Adrenal gland (tissue), 9 donors: ENCODE measurements at regions not wholly inside any gene's neighbourhood (a gene's known extent, or its start where the extent isn't known, plus 50 kb on each side); places are given as distances from the start of the nearest gene placed in this dataset.

ENCODE experiments used
- DNase-seq, 7 donors: peaks; one replicate each; pipeline ENCODE4 v3.0.0-alpha.2; 2019 to 2020
- H3K27ac ChIP-seq, 5 donors: fragments of 200-600 bp; sonication (generic) in 4 of 5; 1 replicate in 3 of 5; 2 replicates in 2 of 5; pipeline versions ENCODE4 v1.5.1 to v1.8.0; 2016 to 2020; ENCODE audit warnings: mild to moderate bottlenecking in 1 of 5
- H3K27me3 ChIP-seq: fragments of 200-600 bp; 2 replicates; pipeline ENCODE4 v1.8.0; 2021
- H3K36me3 ChIP-seq, 2 donors: fragments of 200-600 bp; replicated peaks in 1 of 2; 1 replicate in 1 of 2; 2 replicates in 1 of 2; pipeline versions ENCODE4 v1.5.1 to v1.8.0; 2018 to 2022
- H3K4me1 ChIP-seq, 2 donors: fragments of 200-600 bp; replicated peaks in 1 of 2; 1 replicate in 1 of 2; 2 replicates in 1 of 2; pipeline versions ENCODE4 v1.5.1 to v1.8.0; 2018 to 2021
- H3K4me3 ChIP-seq, 4 donors: fragments of 200-600 bp; sonication (generic) in 3 of 4; one replicate each; pipeline ENCODE4 v1.5.1; 2016 to 2018
- H3K9me3 ChIP-seq, 3 donors: fragments of 200-600 bp; sonication (generic) in 1 of 3; replicated peaks in 1 of 3; 1 replicate in 2 of 3; 2 replicates in 1 of 3; pipeline versions ENCODE4 v1.5.1 to v1.8.0; 2016 to 2021
- CTCF ChIP-seq, 6 experiments: fragments of 450-650 bp in 4 of 6; fragments of 200-600 bp in 2 of 6; sonication (generic) in 1 of 6; IDR thresholded peaks; 1 replicate in 5 of 6; 2 replicates in 1 of 6; pipeline versions ENCODE4 v1.5.1 to v1.8.0; 2016 to 2021; ENCODE audit warnings: antibody characterized with exemption in 6 of 6, mild to moderate bottlenecking in 2 of 6, moderate library complexity in 1 of 6
- POLR2A ChIP-seq, 2 donors: fragments of 450-650 bp; IDR thresholded peaks; one replicate each; pipeline ENCODE4 v1.6.1; 2017; ENCODE audit warnings: antibody characterized with exemption in 2 of 2, mild to moderate bottlenecking in 2 of 2, moderate library complexity in 1 of 2
- WGBS, 4 donors: extraction: QIAGEN DNeasy Blood & Tissue Kit in 2 of 4; methylation state at CpG; one replicate each; pipeline versions ENCODE4 v1.1.5 to v1.1.7; 2013 to 2017; 5-methylcytosine and 5-hydroxymethylcytosine counted together
- intact Hi-C, 2 donors: fragments of 100-400 bp; cut with DNase I; formaldehyde crosslinking; loops; one replicate each; pipeline versions ENCODE4 v1.14.1 to v1.15.0; 2022 to 2023
- donor health status: healthy with polysubstance abuse.
- donor health status: Bipolar disorder and iron deficiency.
- donor health status: DM: yes; HTN: yes; CAD: no.
- donor health status: DM: no; HTN: no; CAD: no.
- donor health status: DM: no; HTN: no; CAD: no.

- Histone ChIP-seq H3K36me3 (no peaks in the 10 kb centered on the region), H3K27me3 (no peaks in the 10 kb centered on the region), H3K4me3 (no peak overlapping the region), H3K27ac (no peak overlapping the region), H3K9me3 (no peaks in the 10 kb centered on the region), H3K4me1 (no peaks in the 10 kb centered on the region)
- intact Hi-C loops, result no loop called here
- no peak for TF ChIP-seq CTCF (IDR thresholded peaks at IDR 0.05)
- no peak for TF ChIP-seq POLR2A (IDR thresholded peaks at IDR 0.05)
- no peak for DNase-seq
- 84 to 91% (median 86%) methylated on average over 5 of the region's 5 CpGs for WGBS, 4 donors
These were observed 1009.4 kb downstream of the BCL11B start for GRCh38 chr14:98262566-98262965.

GRCh38 chr14:98269533-98269932 is 1002.5 kb downstream of the BCL11B start:
- intact Hi-C loops, result no loop called here
- TF ChIP-seq POLR2A (IDR thresholded peaks at IDR 0.05) (no peak), CTCF (IDR thresholded peaks at IDR 0.05) (no peak)
- Histone ChIP-seq H3K4me3 (no peak overlapping the region), H3K36me3 (no peaks in the 10 kb centered on the region), H3K27ac (no peak overlapping the region), H3K9me3 (no peaks in the 10 kb centered on the region), H3K4me1 (no peaks in the 10 kb centered on the region), H3K27me3 (no peaks in the 10 kb centered on the region)
- no peak for DNase-seq

GRCh38 chr14:98270201-98270600 is 1001.8 kb downstream of the BCL11B start:
- DNase-seq, result no peak
- Histone ChIP-seq H3K36me3 (no peaks in the 10 kb centered on the region), H3K27me3 (no peaks in the 10 kb centered on the region), H3K4me1 (no peaks in the 10 kb centered on the region), H3K27ac (no peak overlapping the region), H3K9me3 (no peaks in the 10 kb centered on the region), H3K4me3 (no peak overlapping the region)
- intact Hi-C loops, result no loop called here
- TF ChIP-seq CTCF (IDR thresholded peaks at IDR 0.05) (no peak), POLR2A (IDR thresholded peaks at IDR 0.05) (no peak)

GRCh38 chr14:98274596-98274995 is 997.4 kb downstream of the BCL11B start:
- no peaks in the 10 kb centered on the region for H3K9me3 ChIP-seq
- H3K4me1 ChIP-seq, result no peaks in the 10 kb centered on the region
- H3K27ac ChIP-seq, result no peak overlapping the region
- H3K36me3 ChIP-seq, result no peaks in the 10 kb centered on the region
- no peak overlapping the region for H3K4me3 ChIP-seq
- WGBS, 4 donors, result 77 to 87% (median 79%) methylated on average over 8 of the region's 8 CpGs
- H3K27me3 ChIP-seq, result peaks cover 4% of the 10 kb centered on the region
- TF ChIP-seq CTCF (IDR thresholded peaks at IDR 0.05), result no peak
- TF ChIP-seq POLR2A (IDR thresholded peaks at IDR 0.05), result no peak
- intact Hi-C loops, result no loop called here
- no peak for DNase-seq
